Germinal center (tissue), 1 donor: ENCODE measurements at regions not wholly inside any gene's neighbourhood (a gene's known extent, or its start where the extent isn't known, plus 50 kb on each side); places are given as distances from the start of the nearest gene placed in this dataset.

ENCODE experiments used
- DNase-seq: peaks from one replicate; pipeline ENCODE4 v3.0.0; 2012; ENCODE audit warnings: mixed read lengths, low spot score

- no peak for DNase-seq
These were observed 279.5 kb upstream of the NR5A2 start for GRCh38 chr1:199747984-199748383.

DNA sequence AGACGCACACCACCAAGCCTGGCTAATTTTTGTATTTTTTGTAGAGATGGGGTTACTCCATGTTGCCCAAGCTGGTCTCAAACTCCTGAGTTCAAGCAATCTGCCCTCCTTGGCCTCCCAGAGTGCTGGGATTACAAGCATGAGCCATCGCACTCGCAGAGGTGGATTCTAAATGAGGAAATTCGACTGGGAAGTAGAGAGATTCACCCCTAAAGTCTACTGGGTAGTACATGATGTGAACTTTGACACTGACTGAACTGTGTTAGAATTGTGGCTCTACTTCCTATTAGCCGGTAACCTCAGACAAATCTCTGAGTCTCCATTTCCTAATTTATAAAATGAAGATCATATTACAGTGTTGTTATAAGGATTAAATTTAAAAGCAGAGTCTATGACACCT is 276.0 kb upstream of the NR5A2 start:
- no peak for DNase-seq

GRCh38 chr1:199751962-199752687 is 275.4 kb upstream of the NR5A2 start:
- no peak for DNase-seq

- DNase-seq, result no peak
These were observed 274.9 kb upstream of the NR5A2 start for GRCh38 chr1:199752688-199753027.

- no peak for DNase-seq
These were observed 274.0 kb upstream of the NR5A2 start for GRCh38 chr1:199753513-199753912.

DNA sequence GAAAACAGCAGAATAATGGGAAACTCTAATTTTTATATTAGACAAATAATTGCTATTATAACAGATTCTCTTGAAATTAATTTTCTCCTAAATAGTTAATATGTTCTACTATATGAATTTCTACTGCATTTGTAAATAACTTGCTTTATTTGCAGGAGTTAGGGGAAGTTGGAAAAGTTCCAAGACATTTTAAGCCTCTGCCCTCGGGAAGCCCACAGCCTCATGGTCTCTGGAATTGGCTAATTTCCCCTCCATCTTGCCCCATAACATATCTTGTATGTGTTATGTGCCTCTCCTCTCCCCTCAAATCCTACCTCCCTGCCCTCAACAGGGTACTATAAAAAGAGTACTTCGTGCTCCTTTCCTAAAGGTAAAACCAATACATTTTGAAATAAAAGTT is 271.4 kb upstream of the NR5A2 start:
- DNase-seq, result no peak

DNA sequence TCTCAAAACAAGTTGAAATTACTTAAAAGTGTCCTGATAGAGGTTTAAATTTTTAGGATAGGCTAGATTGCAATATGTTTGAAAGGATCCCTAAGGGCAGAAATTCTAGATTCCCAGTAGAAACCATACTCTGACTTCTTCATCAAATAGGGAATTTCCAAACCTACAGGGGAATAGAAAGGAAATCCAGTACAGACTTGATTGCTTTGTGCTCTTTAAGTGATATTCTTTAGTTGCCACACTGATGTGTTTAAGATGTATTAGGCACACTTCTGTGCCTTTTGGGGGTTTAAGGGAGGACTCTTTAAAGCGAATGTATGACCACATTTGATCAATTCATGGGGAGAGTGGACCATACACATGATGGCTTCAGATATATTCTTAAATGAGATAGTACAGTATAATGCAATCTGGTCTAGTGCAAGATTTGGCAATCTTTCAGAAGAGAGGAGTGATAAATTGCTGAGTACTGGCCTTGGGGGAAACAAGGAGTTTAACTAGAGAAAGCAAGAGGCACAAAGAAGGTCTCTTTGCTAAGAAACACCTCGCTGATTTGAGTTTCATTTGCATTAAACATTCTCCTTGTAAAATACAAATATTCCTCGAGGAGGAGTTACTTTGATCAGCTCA is 268.8 kb upstream of the NR5A2 start:
- no peak for DNase-seq

- no peak for DNase-seq
These were observed 268.2 kb upstream of the NR5A2 start for GRCh38 chr1:199759268-199759730.

GRCh38 chr1:199762572-199762971 is 264.9 kb upstream of the NR5A2 start:
- DNase-seq, result no peak

GRCh38 chr1:199766218-199766792 is 261.2 kb upstream of the NR5A2 start:
- no peak for DNase-seq

DNA sequence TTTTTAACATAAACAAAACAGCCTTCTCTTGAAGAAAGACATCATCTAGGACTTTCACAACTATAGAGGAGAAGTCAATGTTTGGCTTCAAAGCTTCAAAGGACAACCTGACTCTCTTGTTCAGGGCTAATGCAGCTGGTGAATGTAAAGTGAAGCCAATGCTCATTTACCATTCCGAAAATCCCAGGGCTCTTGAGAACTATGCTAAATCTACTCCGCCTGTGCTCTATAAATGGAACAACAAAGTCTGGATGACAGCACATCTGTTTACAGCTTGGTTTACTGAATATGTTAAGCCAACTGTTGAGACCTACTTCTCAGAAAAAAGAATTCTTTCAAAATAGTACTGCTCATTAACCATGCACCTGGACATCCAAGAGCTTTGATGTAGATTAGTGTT is 259.8 kb upstream of the NR5A2 start:
- DNase-seq, result no peak

DNA sequence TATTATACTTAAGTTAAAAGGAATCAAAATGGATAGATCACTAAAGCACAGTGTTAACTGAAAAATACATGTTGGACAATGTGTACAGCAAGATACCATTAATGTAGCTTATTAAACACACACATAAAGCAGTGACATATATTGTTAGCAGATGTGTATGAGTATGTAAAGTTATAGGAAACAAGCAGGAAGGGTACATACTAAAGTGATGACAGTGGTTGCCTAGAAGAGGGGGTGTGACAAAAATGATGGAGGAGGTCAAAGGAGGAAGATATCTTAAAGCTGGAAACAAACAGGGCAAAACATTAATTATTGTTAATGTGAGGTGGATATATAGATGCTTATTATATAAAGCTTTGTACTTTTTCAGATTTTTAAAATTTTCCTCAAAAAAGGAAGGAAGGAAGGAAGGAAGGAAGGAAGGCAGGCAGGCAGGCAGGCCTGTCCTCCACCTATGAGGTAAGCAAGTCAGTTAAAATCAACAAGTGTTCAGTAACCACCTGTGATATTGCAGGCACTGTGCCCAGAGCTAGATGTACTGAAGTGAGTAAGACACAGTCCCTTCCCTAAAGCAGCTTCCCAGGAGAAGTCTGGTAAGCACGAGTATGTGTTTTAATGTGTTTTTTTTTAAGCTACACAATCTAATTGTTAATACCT is 252.9 kb upstream of the NR5A2 start:
- DNase-seq, result no peak

- DNase-seq, result no peak
These were observed 250.6 kb upstream of the NR5A2 start for GRCh38 chr1:199776768-199777497.

GRCh38 chr1:199778324-199778955 is 249.1 kb upstream of the NR5A2 start:
- no peak for DNase-seq

- DNase-seq, result no peak
These were observed 247.4 kb upstream of the NR5A2 start for GRCh38 chr1:199780091-199780490.

DNA sequence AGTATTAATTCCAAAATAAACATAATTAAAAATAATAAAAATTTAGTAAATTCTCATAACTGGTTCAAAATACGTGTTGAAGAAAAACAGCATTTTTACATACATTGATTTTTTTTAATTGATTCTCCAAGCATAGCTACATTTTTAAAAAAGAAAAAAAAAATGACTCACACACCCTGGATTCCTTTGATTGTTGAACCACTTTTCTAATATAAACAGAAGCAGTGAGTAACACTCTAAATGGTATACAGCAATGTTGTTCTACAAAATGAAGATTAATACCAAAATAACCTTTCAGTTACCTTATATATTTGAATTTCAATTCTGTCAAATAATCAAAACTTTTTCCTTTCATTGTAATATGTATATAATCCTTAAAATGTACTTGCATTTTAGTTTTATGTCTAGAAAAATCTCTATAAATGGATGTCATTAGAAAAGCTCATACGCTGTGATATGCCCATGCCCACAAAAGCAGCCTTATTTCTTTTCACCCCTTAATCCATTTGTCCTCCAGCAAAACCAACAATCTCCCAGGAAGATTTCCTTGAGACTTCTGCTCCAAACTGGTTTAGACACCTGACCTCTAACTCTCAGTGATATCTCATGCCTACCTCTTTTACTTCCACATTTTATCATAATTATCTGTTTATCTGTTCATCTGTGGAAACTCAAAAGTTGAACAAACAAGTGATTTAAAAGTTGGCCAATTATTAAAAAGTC is 246.4 kb upstream of the NR5A2 start:
- DNase-seq, result no peak

DNA sequence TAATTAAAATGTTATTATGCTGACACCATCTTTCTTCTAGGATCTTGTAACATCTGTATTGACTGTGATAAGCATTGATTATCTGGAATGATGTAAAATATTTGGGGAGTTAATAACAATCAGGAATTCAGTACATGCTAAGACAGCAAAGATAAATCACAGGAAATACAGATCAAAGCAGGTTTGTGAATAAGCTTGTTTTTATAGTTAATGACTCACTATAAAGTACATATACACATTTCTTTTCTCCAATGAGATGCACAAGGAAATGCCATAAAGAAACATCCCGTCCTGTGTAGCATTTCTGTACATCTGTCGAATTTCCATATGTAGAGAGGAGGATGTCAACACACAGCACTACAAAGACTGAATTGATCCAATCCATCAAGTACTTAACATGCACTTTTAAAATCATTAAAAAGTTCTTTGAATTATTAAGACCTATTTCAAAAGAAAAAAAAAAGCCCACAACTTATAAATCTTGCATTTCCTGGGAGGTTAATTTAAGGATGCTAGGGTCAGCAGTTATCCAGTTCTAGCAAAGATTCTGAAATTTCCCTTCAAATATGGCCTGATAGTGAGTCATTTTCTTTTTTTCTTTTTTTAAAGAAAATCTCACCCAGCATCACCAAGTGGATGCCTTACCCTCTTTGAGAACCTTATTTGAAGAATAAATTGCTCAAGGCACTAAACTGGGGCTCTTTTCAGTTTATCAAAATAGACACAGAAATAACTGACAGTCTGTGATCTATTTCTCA is 243.2 kb upstream of the NR5A2 start:
- no peak for DNase-seq

- no peak for DNase-seq
These were observed 240.8 kb upstream of the NR5A2 start for GRCh38 chr1:199786695-199787094.

DNA sequence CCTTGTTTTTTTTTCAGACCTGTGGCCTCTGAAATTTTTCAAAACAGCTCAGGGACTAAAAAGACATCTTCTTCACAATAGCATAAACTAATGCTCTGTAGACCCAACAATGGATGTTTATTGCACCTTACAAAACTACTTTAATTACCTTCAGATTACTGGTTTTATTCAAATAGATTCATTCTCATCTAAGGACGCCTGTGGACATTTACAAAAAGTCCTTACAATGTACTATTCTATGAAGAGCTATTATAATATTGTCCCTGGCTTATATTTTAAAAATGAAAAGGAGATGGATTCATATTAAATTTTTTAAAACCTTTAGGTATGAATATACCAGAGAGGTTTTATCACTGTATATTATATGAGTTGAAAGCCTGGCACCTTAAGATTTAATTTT is 238.4 kb upstream of the NR5A2 start:
- no peak for DNase-seq

DNA sequence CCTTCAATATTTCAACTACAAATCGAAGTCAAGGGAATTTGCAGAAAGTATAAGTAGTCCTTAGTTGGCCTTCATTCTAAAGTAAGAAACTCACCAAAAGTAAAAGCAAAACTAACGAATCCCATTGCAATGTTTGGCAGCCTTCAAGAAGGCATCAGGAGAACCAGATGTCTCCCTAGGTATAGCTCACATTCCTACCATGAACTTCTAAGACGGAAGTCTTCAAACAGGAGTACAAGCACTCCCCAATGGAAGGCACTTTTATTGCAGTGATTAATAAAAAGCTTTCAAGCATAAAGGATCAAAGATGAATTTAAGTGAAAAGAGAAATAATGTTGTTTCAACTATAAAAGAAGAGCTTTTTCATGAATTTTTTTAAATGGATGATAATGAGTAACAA is 236.0 kb upstream of the NR5A2 start:
- no peak for DNase-seq

GRCh38 chr1:199792874-199793273 is 234.6 kb upstream of the NR5A2 start:
- DNase-seq, result no peak
